ENCODE measurements at regions not wholly inside any gene's neighbourhood (a gene's known extent, or its start where the extent isn't known, plus 50 kb on each side); places are given as distances from the start of the nearest gene placed in this dataset.
A peak's percentile ranks its signal among the peaks of the same experiment; 100 is the strongest.

GRCh38 chr2:128632501-128632800, 313.8 kb upstream of the HS6ST1 start:
- ATAC-seq (ENCODE audit: poor library complexity) (no peak), DNase-seq (no peak)
- intact Hi-C loops (cut with DNase I): no loop called here

DNA sequence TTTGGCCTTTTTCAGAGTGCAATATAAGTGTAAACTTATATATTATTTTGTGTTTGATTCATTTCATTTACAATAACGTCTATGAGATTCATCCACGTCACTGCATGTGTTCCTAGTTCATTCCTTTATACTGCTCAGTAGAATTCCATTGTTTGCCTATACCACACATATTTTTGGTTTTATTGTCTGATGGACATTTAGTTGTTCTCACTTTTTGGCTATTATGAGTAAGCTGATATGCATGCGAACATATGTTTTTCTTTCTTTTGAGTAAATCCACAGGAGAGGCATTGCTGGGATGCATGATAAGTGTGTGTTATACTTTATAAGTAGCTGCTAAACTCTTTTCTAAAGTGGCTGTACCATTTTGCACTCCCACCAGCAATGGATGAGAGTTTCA, 314.8 kb upstream of the HS6ST1 start:
- DNase-seq (no peak), ATAC-seq (ENCODE audit: poor library complexity) (no peak)
- intact Hi-C loops (cut with DNase I): no loop called here

DNA sequence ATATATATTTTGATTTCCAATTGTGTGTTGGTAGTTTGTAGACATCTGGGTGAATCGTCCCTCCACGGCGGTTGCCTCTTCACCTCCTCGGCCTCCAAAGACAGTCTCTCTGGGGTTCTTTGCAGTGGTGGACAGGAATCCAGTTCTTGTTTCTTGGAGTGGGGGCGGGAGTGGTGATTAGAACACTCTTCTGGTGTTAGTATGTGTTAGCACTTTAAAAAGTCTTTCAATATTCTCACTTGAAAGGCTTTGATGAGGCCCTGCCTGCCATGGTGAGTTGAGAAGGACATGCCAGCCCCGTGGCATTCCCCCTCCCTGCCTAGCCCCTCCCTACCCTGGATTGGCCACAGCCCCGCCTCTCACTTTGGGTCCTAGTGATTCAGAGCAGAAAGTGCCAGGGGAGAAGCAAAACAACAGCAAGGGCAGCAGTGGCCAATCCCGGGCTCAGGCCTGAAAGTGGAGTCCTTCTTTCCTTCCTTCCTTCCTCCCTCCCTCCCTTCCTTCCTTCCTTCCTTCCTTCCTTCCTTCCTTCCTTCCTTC, 316.8 kb upstream of the HS6ST1 start:
- no peak for DNase-seq
- intact Hi-C loops (cut with DNase I): no loop called here
- ATAC-seq (ENCODE audit: poor library complexity): no peak

- ATAC-seq (ENCODE audit: poor library complexity) (peak; percentile 90), DNase-seq (peak; percentile 60)
Observed at GRCh38 chr2:128636802-128637147, 318.1 kb upstream of the HS6ST1 start.

DNA sequence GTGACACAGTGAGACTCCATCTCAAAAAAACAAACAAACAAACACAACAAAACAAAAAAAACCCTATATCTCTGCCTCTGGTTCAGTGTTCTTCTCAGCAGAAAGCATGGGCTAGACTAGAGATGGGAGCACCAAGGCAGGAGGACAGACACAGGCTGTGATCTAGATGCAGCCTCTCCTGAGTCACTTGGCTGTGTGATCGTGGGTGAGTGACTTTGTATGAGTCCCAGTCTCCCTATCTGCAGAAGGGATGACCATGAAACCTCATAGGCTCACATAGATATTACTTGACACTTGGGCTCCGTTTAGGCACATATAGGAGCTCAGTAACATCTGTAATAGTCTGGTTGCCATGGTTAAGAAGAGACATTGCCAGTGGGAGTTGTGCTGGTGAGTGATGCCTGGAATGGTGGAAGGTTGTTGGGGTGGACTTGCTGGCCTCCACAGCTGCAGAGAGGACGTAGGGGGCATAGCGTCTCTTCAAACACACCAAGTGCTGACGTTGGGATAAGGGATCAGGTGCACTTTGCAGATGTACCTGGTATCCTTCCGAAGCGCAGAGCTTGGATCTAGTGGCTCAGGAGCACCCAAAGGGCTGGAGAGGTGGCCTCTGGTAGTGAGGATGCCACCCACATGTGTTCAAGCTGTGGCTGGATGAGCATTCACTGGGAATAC, 318.9 kb upstream of the HS6ST1 start:
- intact Hi-C loops (cut with DNase I): no loop called here
- DNase-seq (no peak), ATAC-seq (ENCODE audit: poor library complexity) (no peak)

More at GRCh38 chr2:128636802-128637147, 318.1 kb upstream of the HS6ST1 start:
- intact Hi-C loops (cut with DNase I): no loop called here

- ATAC-seq (ENCODE audit: poor library complexity) (no peak), DNase-seq (no peak)
- intact Hi-C loops (cut with DNase I): no loop called here
Observed at GRCh38 chr2:128638341-128639119, 319.9 kb upstream of the HS6ST1 start.

- DNase-seq (no peak), ATAC-seq (ENCODE audit: poor library complexity) (no peak)
- intact Hi-C loops (cut with DNase I): no loop called here
Observed at GRCh38 chr2:128639120-128639477, 320.4 kb upstream of the HS6ST1 start.

DNA sequence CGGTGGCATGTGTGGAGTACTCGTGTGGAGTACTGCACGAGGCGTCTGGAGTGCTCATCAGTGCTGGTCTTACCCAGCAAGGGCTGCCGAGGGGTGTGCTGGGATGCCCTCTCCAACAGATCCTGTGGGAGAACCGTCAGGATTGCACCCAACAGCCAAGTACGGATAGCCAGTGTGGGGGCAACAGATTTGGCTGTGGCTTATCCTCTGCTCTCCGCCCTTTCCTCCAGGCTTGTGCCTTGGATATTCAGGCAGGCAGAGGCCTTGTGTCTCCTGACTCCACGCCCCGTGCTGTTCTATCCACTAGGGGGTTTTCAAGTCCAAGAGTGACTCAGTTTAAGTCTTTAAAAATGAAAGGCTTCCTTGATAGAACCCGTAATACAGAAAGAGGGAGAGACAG, 321.0 kb upstream of the HS6ST1 start:
- DNase-seq (no peak), ATAC-seq (ENCODE audit: poor library complexity) (no peak)
- intact Hi-C loops (cut with DNase I): no loop called here

GRCh38 chr2:128640166-128640844, 321.6 kb upstream of the HS6ST1 start:
- no peak for ATAC-seq (ENCODE audit: poor library complexity)
- intact Hi-C loops (cut with DNase I): no loop called here
- DNase-seq: no peak

GRCh38 chr2:128640845-128641360, 322.2 kb upstream of the HS6ST1 start:
- ATAC-seq (ENCODE audit: poor library complexity): no peak
- no peak for DNase-seq
- intact Hi-C loops (cut with DNase I): no loop called here

DNA sequence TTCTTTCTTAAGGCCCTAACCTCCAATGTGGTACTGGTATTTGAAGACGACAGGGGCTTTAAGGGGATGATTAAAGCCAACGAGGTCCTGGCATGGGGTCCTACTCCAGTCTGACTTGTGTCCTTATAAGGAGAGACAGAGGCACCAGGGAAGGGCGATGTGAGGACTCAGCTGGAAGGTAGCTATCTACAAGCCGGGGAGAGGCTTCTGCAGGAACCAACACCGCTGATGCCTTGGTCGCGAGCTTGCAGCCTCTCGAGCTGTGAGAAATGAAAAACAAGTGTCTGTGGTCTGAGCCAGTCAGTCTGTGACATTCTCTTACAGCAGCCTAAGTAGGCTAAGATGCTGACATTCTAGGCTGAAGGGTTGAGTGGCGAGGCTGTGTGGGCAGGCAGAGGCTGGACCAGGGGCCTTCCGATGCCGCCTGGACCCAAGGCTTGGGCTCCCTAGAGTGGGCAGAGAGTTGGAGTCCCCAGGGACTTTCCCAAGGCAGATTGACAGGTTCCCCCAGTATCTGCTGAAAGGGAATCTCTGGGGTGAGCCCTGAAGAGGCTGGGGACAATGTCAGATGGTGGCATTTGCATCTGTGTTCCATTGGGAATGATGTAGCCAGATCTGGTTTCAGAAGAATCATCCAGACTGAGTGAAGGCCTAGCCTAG, 322.9 kb upstream of the HS6ST1 start:
- DNase-seq (no peak), ATAC-seq (ENCODE audit: poor library complexity) (no peak)
- intact Hi-C loops (cut with DNase I): no loop called here

DNA sequence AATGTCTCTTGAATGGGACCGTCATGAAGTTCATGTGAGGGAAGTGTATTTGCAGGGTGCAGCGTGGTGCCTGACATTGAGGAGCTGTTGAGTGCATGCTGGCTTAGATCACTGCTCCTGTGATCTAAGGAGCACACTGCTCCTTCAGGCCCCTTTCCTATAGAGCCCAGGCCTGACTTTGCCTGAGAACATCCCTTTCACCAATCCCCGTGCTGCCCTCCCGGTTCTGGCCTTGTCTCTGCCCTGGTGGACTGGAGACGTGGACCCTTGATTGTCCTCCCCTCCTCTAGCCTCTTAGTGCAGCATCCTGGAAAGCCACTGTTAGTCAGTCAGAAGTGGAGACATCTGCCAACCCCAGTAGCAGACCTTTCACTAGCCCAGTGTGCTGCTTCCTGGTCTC, 323.6 kb upstream of the HS6ST1 start:
- ATAC-seq (ENCODE audit: poor library complexity) (no peak), DNase-seq (no peak)
- intact Hi-C loops (cut with DNase I): no loop called here

DNA sequence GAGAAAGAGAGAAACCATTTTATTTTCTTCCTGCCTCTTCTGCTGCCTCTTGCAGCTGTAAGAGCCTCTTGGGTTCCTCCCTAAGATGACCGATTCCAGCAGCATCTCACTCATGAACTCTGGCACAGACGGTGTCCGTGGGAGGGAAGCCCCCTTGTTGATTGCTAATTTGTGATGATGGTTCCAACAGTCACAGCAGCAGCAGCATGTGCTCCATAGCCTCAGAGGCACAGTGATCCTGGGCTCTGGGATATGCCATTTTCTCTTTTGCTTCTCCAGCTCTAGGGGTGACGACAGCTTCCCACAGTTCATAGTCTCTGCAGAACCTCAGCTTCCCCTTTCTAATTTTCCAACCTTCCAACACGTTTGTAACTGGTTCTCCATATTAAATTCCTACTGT, 324.2 kb upstream of the HS6ST1 start:
- intact Hi-C loops (cut with DNase I): no loop called here
- no peak for DNase-seq
- ATAC-seq (ENCODE audit: poor library complexity): no peak

DNA sequence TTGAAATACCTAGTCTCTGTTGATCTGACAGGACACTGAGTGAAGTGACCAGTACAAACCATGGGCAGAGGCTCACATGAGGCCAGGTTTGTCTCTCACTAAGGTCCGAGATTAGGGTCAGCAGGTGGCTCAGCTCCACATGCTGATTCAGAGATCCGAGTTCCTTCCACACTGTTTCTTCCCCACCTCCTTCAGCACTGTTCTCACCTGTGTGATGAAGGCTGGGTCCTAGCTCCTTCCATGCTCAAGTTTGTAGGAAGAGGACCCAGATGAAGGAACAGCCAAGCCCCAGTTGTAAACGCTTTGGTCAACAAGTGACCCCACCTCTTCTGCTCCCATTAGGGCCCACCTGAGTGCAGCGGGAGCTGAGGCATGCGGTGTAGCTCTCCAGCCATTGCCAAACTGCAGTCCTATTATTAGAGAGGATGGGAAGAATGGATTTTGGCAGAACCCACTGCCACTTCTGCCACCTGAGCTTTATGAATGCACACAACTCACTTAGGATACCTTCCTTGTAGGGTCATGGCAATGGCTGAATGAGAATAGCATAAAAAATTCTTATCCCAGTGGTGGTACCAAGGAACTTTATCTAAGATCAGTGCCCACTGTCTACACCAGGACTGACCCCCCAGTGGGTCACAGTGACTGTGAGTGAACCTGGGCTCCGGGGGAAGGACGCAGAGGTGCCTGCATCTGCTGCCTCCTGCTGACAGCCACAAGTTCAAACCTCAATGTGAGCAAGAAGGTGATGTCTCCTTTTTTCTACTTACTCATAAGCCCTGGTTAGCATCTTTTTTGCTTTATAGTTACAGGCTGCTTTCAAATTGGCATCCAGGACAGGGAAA, 324.8 kb upstream of the HS6ST1 start:
- intact Hi-C loops (cut with DNase I): no loop called here
- ATAC-seq (ENCODE audit: poor library complexity) (peak; percentile 36), DNase-seq (no peak)

GRCh38 chr2:128644156-128644555, 325.5 kb upstream of the HS6ST1 start:
- no peak for ATAC-seq (ENCODE audit: poor library complexity)
- no peak for DNase-seq
- intact Hi-C loops (cut with DNase I): no loop called here

DNA sequence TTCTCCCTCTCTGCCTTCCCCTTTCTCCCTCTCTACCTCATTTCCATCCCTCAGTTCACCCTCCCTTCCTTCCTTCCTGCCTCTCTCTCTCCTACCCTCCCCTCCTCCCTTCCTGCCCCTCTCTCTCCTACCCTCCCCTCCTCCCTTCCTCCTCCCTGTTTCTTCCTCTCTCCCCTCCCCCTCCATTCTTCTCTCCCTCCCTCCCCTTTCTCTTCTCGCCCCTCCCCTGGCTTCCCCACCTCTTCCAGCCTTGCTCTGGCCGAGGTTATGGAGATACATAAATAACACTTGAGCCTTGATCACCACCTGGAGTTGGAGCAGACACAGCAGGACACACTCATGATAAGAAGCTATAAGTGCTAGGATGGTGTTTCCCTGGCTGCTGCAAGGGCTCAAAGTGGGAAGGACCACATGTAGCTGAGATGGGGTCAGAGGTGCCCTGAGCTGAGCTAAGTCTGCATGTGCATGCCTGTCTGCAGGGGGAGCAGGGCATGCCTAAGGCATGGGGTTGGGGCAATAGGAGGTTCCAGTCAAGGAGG, 326.1 kb upstream of the HS6ST1 start:
- ATAC-seq (ENCODE audit: poor library complexity) (no peak), DNase-seq (no peak)
- intact Hi-C loops (cut with DNase I): no loop called here

DNA sequence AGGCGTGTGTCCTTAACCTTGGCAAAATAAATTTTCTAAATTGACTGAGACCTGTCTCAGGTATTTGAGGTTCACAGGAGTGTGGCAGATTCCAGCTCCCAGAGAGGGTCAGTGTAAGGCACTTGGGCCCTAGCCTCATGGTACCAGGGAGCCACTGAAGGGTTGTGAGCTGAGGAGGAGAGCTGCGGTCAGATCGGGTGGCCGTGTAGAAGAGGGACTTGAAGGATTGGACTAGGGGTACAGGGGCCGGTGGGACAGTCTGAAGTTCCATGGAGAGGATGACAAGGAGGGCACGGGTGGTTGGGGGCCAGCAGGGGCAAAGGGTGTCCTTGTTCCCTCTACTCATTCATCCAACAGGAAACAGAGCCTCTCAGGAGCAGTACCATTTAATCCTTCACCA, 327.0 kb upstream of the HS6ST1 start:
- intact Hi-C loops (cut with DNase I): no loop called here
- ATAC-seq (ENCODE audit: poor library complexity) (no peak), DNase-seq (no peak)

- DNase-seq (no peak), ATAC-seq (ENCODE audit: poor library complexity) (no peak)
- intact Hi-C loops (cut with DNase I): no loop called here
Observed at GRCh38 chr2:128646091-128646490, 327.4 kb upstream of the HS6ST1 start.
